ENCODE measurements at regions not wholly inside any gene's neighbourhood (a gene's known extent, or its start where the extent isn't known, plus 50 kb on each side); places are given as distances from the start of the nearest gene placed in this dataset.
A peak's percentile ranks its signal among the peaks of the same experiment; 100 is the strongest.

- Histone ChIP-seq H2BK5ac (ENCODE audit: low read depth, low read length, poor library complexity) (no peak overlapping the region), H3K9ac (ENCODE audit: low read length) (no peak overlapping the region), H3K4ac (ENCODE audit: low read depth, low read length) (no peak overlapping the region), H3K4me1 (ENCODE audit: control insufficient read depth in 1 of 2, insufficient read depth in 2 of 2, low read length in 2 of 2) (peaks cover 0 to 3% of the 10 kb centered on the region in 2 experiments), H3K4me3 (ENCODE audit: low read depth, low read length) (no peak overlapping the region), H3K27ac (ENCODE audit: low read depth, low read length) (no peak overlapping the region), H3K4me2 (ENCODE audit: low read length) (no peak overlapping the region), H3K36me3 (ENCODE audit: control insufficient read depth in 1 of 2, insufficient read depth in 2 of 2, low read length in 2 of 2) (no peaks in the 10 kb centered on the region), H3K9me3 (ENCODE audit: insufficient read depth, low read depth, low read length) (no peaks in the 10 kb centered on the region), H2AK5ac (ENCODE audit: low read length) (no peak overlapping the region), H2AFZ (ENCODE audit: insufficient read depth, low read length, poor library complexity) (no peak overlapping the region), H4K91ac (ENCODE audit: low read depth, low read length) (no peak overlapping the region), H2BK12ac (ENCODE audit: low read length) (no peak overlapping the region), H3K23ac (ENCODE audit: low read length) (no peak overlapping the region), H3K27me3 (ENCODE audit: insufficient read depth, low read length) (no peaks in the 10 kb centered on the region), H2BK120ac (ENCODE audit: insufficient read depth, low read length, poor library complexity) (no peak overlapping the region), H3K18ac (ENCODE audit: low read length) (no peak overlapping the region), H3K79me2 (ENCODE audit: control insufficient read depth, insufficient read depth, low read length, poor library complexity) (no peaks in the 10 kb centered on the region), H3K14ac (ENCODE audit: low read length) (no peak overlapping the region), H3K79me1 (ENCODE audit: low read length) (no peaks in the 10 kb centered on the region), H4K12ac (ENCODE audit: low read depth, low read length) (no peak overlapping the region), H4K8ac (ENCODE audit: low read depth, low read length) (no peak overlapping the region)
- no peak for DNase-seq
- no CpG with 5 or more reads among the region's 1 CpG for WGBS (ENCODE audit: extremely low coverage, insufficient coverage, insufficient read length)
These were observed 150.1 kb upstream of the STK32A start for GRCh38 chr5:147084702-147085101.

DNA sequence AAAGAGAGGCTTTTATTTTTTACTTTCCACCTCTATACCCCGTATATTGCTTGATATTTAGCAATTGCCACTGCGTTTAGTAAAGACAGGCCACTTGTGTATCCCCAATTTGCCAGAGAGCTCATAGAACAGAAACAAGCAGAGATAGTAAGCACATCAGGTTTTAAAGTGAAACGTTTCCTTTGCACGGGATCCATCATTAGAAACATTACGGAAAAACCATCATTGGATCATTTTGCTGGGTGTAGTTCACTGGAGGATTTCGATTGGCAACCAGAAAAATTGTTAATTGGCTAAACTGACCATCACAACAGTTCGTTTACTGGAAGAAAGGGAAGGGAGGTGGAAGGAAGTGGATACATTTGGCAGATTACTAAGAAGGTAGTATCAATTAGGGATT lies 149.4 kb upstream of the STK32A start:
- H2BK12ac ChIP-seq (ENCODE audit: low read length) = no peak overlapping the region
- no peak overlapping the region for H3K23ac ChIP-seq (ENCODE audit: low read length)
- DNase-seq = no peak
- H3K9ac ChIP-seq (ENCODE audit: low read length) = no peak overlapping the region
- H3K4ac ChIP-seq (ENCODE audit: low read depth, low read length) = no peak overlapping the region
- H3K9me3 ChIP-seq (ENCODE audit: insufficient read depth, low read depth, low read length) = no peaks in the 10 kb centered on the region
- no peaks in the 10 kb centered on the region for H3K27me3 ChIP-seq (ENCODE audit: insufficient read depth, low read length)
- H3K18ac ChIP-seq (ENCODE audit: low read length) = no peak overlapping the region
- H3K4me2 ChIP-seq (ENCODE audit: low read length) = no peak overlapping the region
- no peak overlapping the region for H3K27ac ChIP-seq (ENCODE audit: low read depth, low read length)
- no peak overlapping the region for H3K14ac ChIP-seq (ENCODE audit: low read length)
- H4K8ac ChIP-seq (ENCODE audit: low read depth, low read length) = no peak overlapping the region
- H2BK120ac ChIP-seq (ENCODE audit: insufficient read depth, low read length, poor library complexity) = no peak overlapping the region
- no peak overlapping the region for H4K12ac ChIP-seq (ENCODE audit: low read depth, low read length)
- H3K4me1 ChIP-seq (ENCODE audit: control insufficient read depth in 1 of 2, insufficient read depth in 2 of 2, low read length in 2 of 2) = peaks cover 0 to 3% of the 10 kb centered on the region in 2 experiments
- WGBS (ENCODE audit: extremely low coverage, insufficient coverage, insufficient read length) = no CpG with 5 or more reads among the region's 7 CpGs
- H3K79me2 ChIP-seq (ENCODE audit: control insufficient read depth, insufficient read depth, low read length, poor library complexity) = no peaks in the 10 kb centered on the region
- no peak overlapping the region for H2AK5ac ChIP-seq (ENCODE audit: low read length)
- H3K4me3 ChIP-seq (ENCODE audit: low read depth, low read length) = no peak overlapping the region
- H4K91ac ChIP-seq (ENCODE audit: low read depth, low read length) = no peak overlapping the region
- H3K36me3 ChIP-seq (ENCODE audit: control insufficient read depth in 1 of 2, insufficient read depth in 2 of 2, low read length in 2 of 2) = no peaks in the 10 kb centered on the region
- H2AFZ ChIP-seq (ENCODE audit: insufficient read depth, low read length, poor library complexity) = no peak overlapping the region
- no peak overlapping the region for H2BK5ac ChIP-seq (ENCODE audit: low read depth, low read length, poor library complexity)
- no peaks in the 10 kb centered on the region for H3K79me1 ChIP-seq (ENCODE audit: low read length)

- no peaks in the 10 kb centered on the region for H3K79me2 ChIP-seq (ENCODE audit: control insufficient read depth, insufficient read depth, low read length, poor library complexity)
- H3K79me1 ChIP-seq (ENCODE audit: low read length) = no peaks in the 10 kb centered on the region
- no peak overlapping the region for H2AFZ ChIP-seq (ENCODE audit: insufficient read depth, low read length, poor library complexity)
- no peak overlapping the region for H3K27ac ChIP-seq (ENCODE audit: low read depth, low read length)
- H2AK5ac ChIP-seq (ENCODE audit: low read length) = no peak overlapping the region
- no peak overlapping the region for H3K4me2 ChIP-seq (ENCODE audit: low read length)
- no peak overlapping the region for H4K12ac ChIP-seq (ENCODE audit: low read depth, low read length)
- no peak overlapping the region for H3K9ac ChIP-seq (ENCODE audit: low read length)
- peaks cover 0 to 5% of the 10 kb centered on the region in 2 experiments for H3K4me1 ChIP-seq (ENCODE audit: control insufficient read depth in 1 of 2, insufficient read depth in 2 of 2, low read length in 2 of 2)
- no peak overlapping the region for H3K4ac ChIP-seq (ENCODE audit: low read depth, low read length)
- no peak overlapping the region for H2BK120ac ChIP-seq (ENCODE audit: insufficient read depth, low read length, poor library complexity)
- H3K14ac ChIP-seq (ENCODE audit: low read length) = no peak overlapping the region
- H3K23ac ChIP-seq (ENCODE audit: low read length) = no peak overlapping the region
- no peak overlapping the region for H3K4me3 ChIP-seq (ENCODE audit: low read depth, low read length)
- H2BK12ac ChIP-seq (ENCODE audit: low read length) = no peak overlapping the region
- H3K27me3 ChIP-seq (ENCODE audit: insufficient read depth, low read length) = no peaks in the 10 kb centered on the region
- DNase-seq = no peak
- H2BK5ac ChIP-seq (ENCODE audit: low read depth, low read length, poor library complexity) = no peak overlapping the region
- no CpG with 5 or more reads among the region's 2 CpGs for WGBS (ENCODE audit: extremely low coverage, insufficient coverage, insufficient read length)
- H3K36me3 ChIP-seq (ENCODE audit: control insufficient read depth in 1 of 2, insufficient read depth in 2 of 2, low read length in 2 of 2) = no peaks in the 10 kb centered on the region
- H4K91ac ChIP-seq (ENCODE audit: low read depth, low read length) = no peak overlapping the region
- H4K8ac ChIP-seq (ENCODE audit: low read depth, low read length) = no peak overlapping the region
- H3K9me3 ChIP-seq (ENCODE audit: insufficient read depth, low read depth, low read length) = no peaks in the 10 kb centered on the region
- H3K18ac ChIP-seq (ENCODE audit: low read length) = no peak overlapping the region
These were observed 142.8 kb upstream of the STK32A start for GRCh38 chr5:147092044-147092443.

- Histone ChIP-seq H3K23ac (ENCODE audit: low read length) (no peak overlapping the region), H2BK12ac (ENCODE audit: low read length) (no peak overlapping the region), H4K8ac (ENCODE audit: low read depth, low read length) (no peak overlapping the region), H4K91ac (ENCODE audit: low read depth, low read length) (no peak overlapping the region), H2AK5ac (ENCODE audit: low read length) (no peak overlapping the region), H3K4ac (ENCODE audit: low read depth, low read length) (no peak overlapping the region), H3K18ac (ENCODE audit: low read length) (no peak overlapping the region), H3K9me3 (ENCODE audit: insufficient read depth, low read depth, low read length) (no peaks in the 10 kb centered on the region), H2BK5ac (ENCODE audit: low read depth, low read length, poor library complexity) (no peak overlapping the region), H3K9ac (ENCODE audit: low read length) (no peak overlapping the region), H2BK120ac (ENCODE audit: insufficient read depth, low read length, poor library complexity) (no peak overlapping the region), H3K4me1 (ENCODE audit: control insufficient read depth in 1 of 2, insufficient read depth in 2 of 2, low read length in 2 of 2) (peaks cover 0 to 5% of the 10 kb centered on the region in 2 experiments), H3K14ac (ENCODE audit: low read length) (no peak overlapping the region), H3K4me3 (ENCODE audit: low read depth, low read length) (no peak overlapping the region), H3K4me2 (ENCODE audit: low read length) (no peak overlapping the region), H2AFZ (ENCODE audit: insufficient read depth, low read length, poor library complexity) (no peak overlapping the region), H3K27ac (ENCODE audit: low read depth, low read length) (no peak overlapping the region), H3K79me1 (ENCODE audit: low read length) (peaks cover under 1% of the 10 kb centered on the region), H3K27me3 (ENCODE audit: insufficient read depth, low read length) (no peaks in the 10 kb centered on the region), H3K79me2 (ENCODE audit: control insufficient read depth, insufficient read depth, low read length, poor library complexity) (no peaks in the 10 kb centered on the region), H4K12ac (ENCODE audit: low read depth, low read length) (no peak overlapping the region), H3K36me3 (ENCODE audit: control insufficient read depth in 1 of 2, insufficient read depth in 2 of 2, low read length in 2 of 2) (no peaks in the 10 kb centered on the region)
- no CpG with 5 or more reads among the region's 2 CpGs for WGBS (ENCODE audit: extremely low coverage, insufficient coverage, insufficient read length)
- peak; percentile 28 to 86 for DNase-seq
These were observed 141.7 kb upstream of the STK32A start for GRCh38 chr5:147093138-147093537.

Data from trophoblast cell (in vitro differentiated cells and primary cell).